ENCODE measurements at regions not wholly inside any gene's neighbourhood (a gene's known extent, or its start where the extent isn't known, plus 50 kb on each side); places are given as distances from the start of the nearest gene placed in this dataset.

GRCh38 chr11:116062490-116063171, 558.4 kb upstream of the CADM1 start (continued):
- TF ChIP-seq ZNF462 (CRISPR knock-in tag; IDR thresholded peaks at IDR 0.05) (no peak), NANOG (IDR thresholded peaks at IDR 0.05; ENCODE audit: borderline replicate concordance) (no peak), CREB1 (CRISPR knock-in tag; IDR thresholded peaks at IDR 0.05; ENCODE audit: low read depth) (no peak), JUNB (IDR thresholded peaks at IDR 0.05; ENCODE audit: unreplicated experiment) (no peak), ZNF331 (CRISPR knock-in tag; IDR thresholded peaks at IDR 0.05; ENCODE audit: low read depth) (no peak), STAT1 (IDR thresholded peaks at IDR 0.05; ENCODE audit: unreplicated experiment) (no peak), EZH2 (IDR thresholded peaks at IDR 0.05; ENCODE audit: low read depth, unreplicated experiment) (no peak)

- H3K27ac Mint-ChIP-seq: no peak overlapping the region
- Histone ChIP-seq H3F3A (replicated peaks; ENCODE audit: low read depth) (no peaks in the 10 kb centered on the region), H3K4me2 (no peak overlapping the region), H3K4me3 (no peak overlapping the region), H3K4me1 (ENCODE audit: insufficient read depth) (peaks cover 12% of the 10 kb centered on the region), H3K27me3 (ENCODE audit: insufficient read depth) (peaks cover 5% of the 10 kb centered on the region; the same call in 1 of the 2 replicates), H3K9me2 (ENCODE audit: insufficient read depth) (peaks cover 3% of the 10 kb centered on the region; the same call in 1 of the 2 replicates), H3K27ac (ENCODE audit: low read depth) (no peak overlapping the region), H2AFZ (no peak overlapping the region), H3K79me2 (replicated peaks; ENCODE audit: insufficient read depth) (no peaks in the 10 kb centered on the region), H3K36me3 (ENCODE audit: insufficient read depth) (no peaks in the 10 kb centered on the region), H4K20me1 (replicated peaks; ENCODE audit: insufficient read depth) (no peaks in the 10 kb centered on the region)
- peaks cover 24% of the 10 kb centered on the region for H3K27me3 Mint-ChIP-seq (ENCODE audit: insufficient read depth, low read depth, poor library complexity)
- no peak overlapping the region for H3K4me3 Mint-ChIP-seq
- peaks cover 28% of the 10 kb centered on the region for H3K4me1 Mint-ChIP-seq
- no peaks in the 10 kb centered on the region for H3K36me3 Mint-ChIP-seq (ENCODE audit: low read depth)
- H3K9me3 Mint-ChIP-seq: no peaks in the 10 kb centered on the region
- ATAC-seq: no peak
- no peak for DNase-seq (ENCODE audit: low spot score)
- no peak for TF ChIP-seq EZH2 (IDR thresholded peaks at IDR 0.05; ENCODE audit: low read depth, unreplicated experiment)
- no peak for TF ChIP-seq POLR2AphosphoS5 (IDR thresholded peaks at IDR 0.05; ENCODE audit: low read depth)
- no peak for TF ChIP-seq NANOG (IDR thresholded peaks at IDR 0.05; ENCODE audit: borderline replicate concordance)
- TF ChIP-seq CREB1 (CRISPR knock-in tag; IDR thresholded peaks at IDR 0.05; ENCODE audit: low read depth): no peak
- no peak for TF ChIP-seq JUNB (IDR thresholded peaks at IDR 0.05; ENCODE audit: unreplicated experiment)
- no peak for TF ChIP-seq CTCF (conservative IDR thresholded peaks at IDR 0.05; ENCODE audit: low read depth in 2 of 2)
- no peak for TF ChIP-seq STAT1 (IDR thresholded peaks at IDR 0.05; ENCODE audit: unreplicated experiment)
- TF ChIP-seq ZNF331 (CRISPR knock-in tag; IDR thresholded peaks at IDR 0.05; ENCODE audit: low read depth): no peak
Measured at GRCh38 chr11:116062129-116062489, 557.9 kb upstream of the CADM1 start.
